WTC11 (cell line): ENCODE measurements at regions not wholly inside any gene's neighbourhood (a gene's known extent, or its start where the extent isn't known, plus 50 kb on each side); places are given as distances from the start of the nearest gene placed in this dataset.

Source experiments
- ATAC-seq: fragments of 200-7000 bp; cut with Tn5 transposase; 2 replicates; pipeline ENCODE4 v1.10.0; 2021; ENCODE audit warnings: mild to moderate bottlenecking, moderate library complexity
- CTCF ChIA-PET: fragments of 300-600 bp; sonication (Branson Sonifier 250); formaldehyde crosslinking; loops from one replicate; lab custom pipeline; 2021; ENCODE audit warnings: antibody characterized with exemption; lab: Charles Lee
- POLR2A ChIA-PET: fragments of 350-600 bp; sonication (Branson Sonifier 250); formaldehyde crosslinking; loops from one replicate; lab custom pipeline; 2021; ENCODE audit warnings: antibody characterized with exemption; lab: Charles Lee
- DNase-seq: peaks from one replicate; pipeline ENCODE4 v3.0.0; 2021; ENCODE audit warnings: low spot score
- H3K27ac Mint-ChIP-seq: 2 replicates; pipeline ENCODE4 v1.8.0; 2021; ENCODE audit warnings: mixed read lengths
- H3K27me3 Mint-ChIP-seq: 2 replicates; pipeline ENCODE4 v1.8.0; 2021; ENCODE audit warnings: low read depth, mild to moderate bottlenecking, moderate library complexity, mixed read lengths
- H3K36me3 Mint-ChIP-seq: 2 replicates; pipeline ENCODE4 v1.8.0; 2021; ENCODE audit warnings: mixed read lengths
- H3K4me1 Mint-ChIP-seq: 2 replicates; pipeline ENCODE4 v1.8.0; 2022; ENCODE audit warnings: mixed read lengths
- H3K4me3 Mint-ChIP-seq: 2 replicates; pipeline ENCODE4 v1.8.0; 2021; ENCODE audit warnings: mild to moderate bottlenecking, moderate library complexity, mixed read lengths
- H3K9me3 Mint-ChIP-seq: 2 replicates; pipeline ENCODE4 v1.8.0; 2021; ENCODE audit warnings: mixed read lengths
- AFF4 ChIP-seq: sonication (generic); formaldehyde crosslinking; IDR thresholded peaks from 2 replicates; pipeline ENCODE4 v1.8.1; 2023; ENCODE audit warnings: mild to moderate bottlenecking, missing genetic modification reagents, borderline replicate concordance
- NR1H2 ChIP-seq: sonication (generic); formaldehyde crosslinking; IDR thresholded peaks from 2 replicates; pipeline ENCODE4 v1.9.0; 2021; ENCODE audit warnings: mild to moderate bottlenecking, moderate library complexity, missing genetic modification reagents
- PRDM15 ChIP-seq: sonication (generic); formaldehyde crosslinking; IDR thresholded peaks from 2 replicates; pipeline ENCODE4 v1.8.0; 2022; ENCODE audit warnings: missing genetic modification reagents
- PREB ChIP-seq: sonication (generic); formaldehyde crosslinking; IDR thresholded peaks from 2 replicates; pipeline ENCODE4 v1.8.1; 2022; ENCODE audit warnings: mild to moderate bottlenecking, missing genetic modification reagents, moderate library complexity, borderline replicate concordance
- RELA ChIP-seq: sonication (generic); formaldehyde crosslinking; IDR thresholded peaks from 2 replicates; pipeline ENCODE4 v1.8.1; 2022; ENCODE audit warnings: missing genetic modification reagents, mild to moderate bottlenecking, borderline replicate concordance
- SOX15 ChIP-seq: fragments of 250-450 bp; sonication (Bioruptor Pico); IDR thresholded peaks from 2 replicates; pipeline ENCODE4 v1.9.0; 2021; ENCODE audit warnings: mild to moderate bottlenecking
- TCF7 ChIP-seq: sonication (generic); formaldehyde crosslinking; IDR thresholded peaks from 2 replicates; pipeline ENCODE4 v1.8.0; 2022; ENCODE audit warnings: mild to moderate bottlenecking, low read depth, missing genetic modification reagents, moderate library complexity
- USF1 ChIP-seq: sonication (generic); formaldehyde crosslinking; IDR thresholded peaks from 2 replicates; pipeline ENCODE4 v1.8.0; 2022; ENCODE audit warnings: mild to moderate bottlenecking, missing genetic modification reagents
- ZNF219 ChIP-seq: sonication (generic); formaldehyde crosslinking; IDR thresholded peaks from 2 replicates; pipeline ENCODE4 v1.8.0; 2023; ENCODE audit warnings: missing genetic modification reagents, mild to moderate bottlenecking, borderline replicate concordance
- ZNF512 ChIP-seq: sonication (generic); formaldehyde crosslinking; IDR thresholded peaks from 2 replicates; pipeline ENCODE4 v1.8.1; 2022; ENCODE audit warnings: missing genetic modification reagents, borderline replicate concordance

GRCh38 chr4:112075906-112076305 lies 69.3 kb upstream of the FAM241A start (continued):
- TF ChIP-seq AFF4 (CRISPR knock-in tag) (no peak), RELA (CRISPR knock-in tag) (no peak)

GRCh38 chr4:112076919-112077608 lies 68.2 kb upstream of the FAM241A start:
- Mint-ChIP-seq H3K27me3 (no peaks in the 10 kb centered on the region; the same call in 1 of the 2 replicates), H3K4me1 (no peaks in the 10 kb centered on the region; the same call in 1 of the 2 replicates), H3K36me3 (peaks cover 21% of the 10 kb centered on the region), H3K9me3 (peaks cover 29% of the 10 kb centered on the region), H3K27ac (no peak overlapping the region), H3K4me3 (no peak overlapping the region)
- ChIA-PET CTCF (interaction anchor here (1.0 kb wide), 1 partner anchor 23 kb away, joined by 3 read pairs; no protein-coding TSS in a partner anchor), POLR2A (no interaction called here)
- no peak for TF ChIP-seq PRDM15 (CRISPR knock-in tag)
- TF ChIP-seq USF1 (CRISPR knock-in tag) = no peak
- DNase-seq (no peak), ATAC-seq (no peak)

- H3K4me1 Mint-ChIP-seq = no peaks in the 10 kb centered on the region; the same call in 1 of the 2 replicates
- ChIA-PET CTCF (interaction anchor here (1.0 kb wide), 1 partner anchor 22 kb away, joined by 3 read pairs; no protein-coding TSS in a partner anchor), POLR2A (no interaction called here)
- no peak for TF ChIP-seq NR1H2 (CRISPR knock-in tag)
- TF ChIP-seq USF1 (CRISPR knock-in tag) = no peak
- TF ChIP-seq TCF7 = no peak
- no peak for TF ChIP-seq PREB (CRISPR knock-in tag)
- TF ChIP-seq ZNF219 = no peak
- no peak for TF ChIP-seq ZNF512 (CRISPR knock-in tag)
- no peak for TF ChIP-seq SOX15 (CRISPR knock-in tag)
- no peak overlapping the region for H3K27ac Mint-ChIP-seq
- peaks cover 14% of the 10 kb centered on the region for H3K36me3 Mint-ChIP-seq
- H3K9me3 Mint-ChIP-seq = peaks cover 22% of the 10 kb centered on the region
- H3K4me3 Mint-ChIP-seq = no peak overlapping the region
- DNase-seq (no peak), ATAC-seq (no peak)
- no peaks in the 10 kb centered on the region; the same call in 1 of the 2 replicates for H3K27me3 Mint-ChIP-seq
Measured at GRCh38 chr4:112077743-112078142, 67.5 kb upstream of the FAM241A start.
